ENCODE measurements at regions not wholly inside any gene's neighbourhood (a gene's known extent, or its start where the extent isn't known, plus 50 kb on each side); places are given as distances from the start of the nearest gene placed in this dataset.

GRCh38 chr16:16833165-16833564 is 454.2 kb downstream of the NPIPA7 start:
- H2AFZ ChIP-seq (ENCODE audit: low read depth, low read length) = no peak overlapping the region
- no peaks in the 10 kb centered on the region for H3K4me1 ChIP-seq (ENCODE audit: insufficient read depth, low read length)
- H3K4me2 ChIP-seq (ENCODE audit: insufficient read depth, low read length) = no peak overlapping the region
- TF ChIP-seq EZH2 (IDR thresholded peaks at IDR 0.05; ENCODE audit: borderline replicate concordance, low read depth, low read length, severe bottlenecking) (no peak), CTCF (IDR thresholded peaks at IDR 0.05; ENCODE audit: borderline replicate concordance, extremely low read depth, low read length, poor library complexity, severe bottlenecking) (no peak)
- H3K4me3 ChIP-seq (ENCODE audit: low read depth in 1 of 2, low read length in 2 of 2) = no peak overlapping the region
- no peaks in the 10 kb centered on the region for H3K9me3 ChIP-seq (ENCODE audit: insufficient read depth, low read length, severe bottlenecking)
- H4K20me1 ChIP-seq (ENCODE audit: insufficient read depth, low read length) = no peaks in the 10 kb centered on the region
- ATAC-seq (ENCODE audit: insufficient read depth, low read depth) (no peak), DNase-seq (no peak)
- H3K27ac ChIP-seq (ENCODE audit: low read length) = no peak overlapping the region
- no peaks in the 10 kb centered on the region for H3K79me2 ChIP-seq (ENCODE audit: insufficient read depth, low read length)
- no peak overlapping the region for H3K9ac ChIP-seq (ENCODE audit: low read depth, low read length)
- H3K36me3 ChIP-seq (ENCODE audit: insufficient read depth, low read length) = no peaks in the 10 kb centered on the region
- no peaks in the 10 kb centered on the region for H3K27me3 ChIP-seq (ENCODE audit: insufficient read depth, low read length, poor library complexity)

GRCh38 chr16:16850274-16850673 is 471.3 kb downstream of the NPIPA7 start:
- Histone ChIP-seq H3K79me2 (ENCODE audit: insufficient read depth, low read length) (no peaks in the 10 kb centered on the region), H3K9ac (ENCODE audit: low read depth, low read length) (no peak overlapping the region), H2AFZ (ENCODE audit: low read depth, low read length) (no peak overlapping the region), H3K27me3 (ENCODE audit: insufficient read depth, low read length, poor library complexity) (no peaks in the 10 kb centered on the region), H3K4me3 (ENCODE audit: low read depth in 1 of 2, low read length in 2 of 2) (no peak overlapping the region), H4K20me1 (ENCODE audit: insufficient read depth, low read length) (no peaks in the 10 kb centered on the region), H3K27ac (ENCODE audit: low read length) (no peak overlapping the region), H3K4me1 (ENCODE audit: insufficient read depth, low read length) (no peaks in the 10 kb centered on the region), H3K4me2 (ENCODE audit: insufficient read depth, low read length) (no peak overlapping the region), H3K9me3 (ENCODE audit: insufficient read depth, low read length, severe bottlenecking) (no peaks in the 10 kb centered on the region), H3K36me3 (ENCODE audit: insufficient read depth, low read length) (no peaks in the 10 kb centered on the region)
- no peak for DNase-seq
- TF ChIP-seq CTCF (IDR thresholded peaks at IDR 0.05; ENCODE audit: borderline replicate concordance, extremely low read depth, low read length, poor library complexity, severe bottlenecking) (no peak), EZH2 (IDR thresholded peaks at IDR 0.05; ENCODE audit: borderline replicate concordance, low read depth, low read length, severe bottlenecking) (no peak)
- no peak for ATAC-seq (ENCODE audit: insufficient read depth, low read depth)

GRCh38 chr16:16857012-16857411 is 478.1 kb downstream of the NPIPA7 start:
- H3K27me3 ChIP-seq (ENCODE audit: insufficient read depth, low read length, poor library complexity) = no peaks in the 10 kb centered on the region
- H2AFZ ChIP-seq (ENCODE audit: low read depth, low read length) = no peak overlapping the region
- H3K4me1 ChIP-seq (ENCODE audit: insufficient read depth, low read length) = no peaks in the 10 kb centered on the region
- H3K9me3 ChIP-seq (ENCODE audit: insufficient read depth, low read length, severe bottlenecking) = no peaks in the 10 kb centered on the region
- no peak for DNase-seq
- TF ChIP-seq CTCF (IDR thresholded peaks at IDR 0.05; ENCODE audit: borderline replicate concordance, extremely low read depth, low read length, poor library complexity, severe bottlenecking) (no peak), EZH2 (IDR thresholded peaks at IDR 0.05; ENCODE audit: borderline replicate concordance, low read depth, low read length, severe bottlenecking) (no peak)
- H3K4me3 ChIP-seq (ENCODE audit: low read depth in 1 of 2, low read length in 2 of 2) = no peak overlapping the region
- no peak for ATAC-seq (ENCODE audit: insufficient read depth, low read depth)
- H4K20me1 ChIP-seq (ENCODE audit: insufficient read depth, low read length) = no peaks in the 10 kb centered on the region
- no peak overlapping the region for H3K27ac ChIP-seq (ENCODE audit: low read length)
- H3K79me2 ChIP-seq (ENCODE audit: insufficient read depth, low read length) = no peaks in the 10 kb centered on the region
- no peak overlapping the region for H3K4me2 ChIP-seq (ENCODE audit: insufficient read depth, low read length)
- H3K36me3 ChIP-seq (ENCODE audit: insufficient read depth, low read length) = no peaks in the 10 kb centered on the region
- no peak overlapping the region for H3K9ac ChIP-seq (ENCODE audit: low read depth, low read length)

Data from DND-41 (cell line).